Effector CD4-positive, alpha-beta T cell (primary cell): ENCODE measurements at regions not wholly inside any gene's neighbourhood (a gene's known extent, or its start where the extent isn't known, plus 50 kb on each side); places are given as distances from the start of the nearest gene placed in this dataset.
"Not testable (repeated sequence)": the region's sequence is repeated elsewhere in the genome, so short reads cannot be mapped to it uniquely, and the experiment has no call there.

Source experiments
- DNase-seq: peaks from one replicate; pipeline ENCODE4 v3.0.0-alpha.2; 2020

DNA sequence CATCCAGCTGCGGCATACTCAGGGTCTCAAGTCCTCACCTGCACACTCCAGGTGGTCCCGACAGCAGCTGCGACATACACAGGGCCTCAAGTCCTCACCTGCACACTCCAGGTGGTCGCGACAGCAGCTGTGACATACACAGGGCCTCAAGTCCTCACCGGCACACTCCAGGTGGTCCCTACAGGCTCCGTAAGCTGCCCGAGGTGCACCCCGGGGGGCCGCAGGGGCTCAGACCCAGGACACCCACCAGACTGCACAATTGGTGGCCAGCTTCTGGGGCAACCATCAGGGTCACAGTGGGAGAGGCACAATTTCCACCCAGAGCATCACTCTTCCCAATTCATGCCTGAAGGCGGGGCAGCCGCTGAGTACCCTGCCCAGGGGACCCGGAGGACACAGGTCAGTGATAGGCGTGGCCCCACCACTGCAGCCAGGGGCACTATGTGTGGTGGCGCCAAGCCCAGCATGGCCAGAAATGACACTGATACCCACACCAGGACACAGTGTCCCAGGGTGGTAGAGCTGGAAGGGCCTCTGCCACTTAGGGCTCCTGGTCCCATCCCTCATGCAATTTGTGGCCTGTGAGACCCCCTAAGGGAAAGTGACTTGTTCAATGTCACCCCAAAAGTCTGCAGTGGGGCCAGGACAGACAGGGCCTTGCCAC lies 57.5 kb upstream of the ZNF469 start:
- no peak for DNase-seq

DNA sequence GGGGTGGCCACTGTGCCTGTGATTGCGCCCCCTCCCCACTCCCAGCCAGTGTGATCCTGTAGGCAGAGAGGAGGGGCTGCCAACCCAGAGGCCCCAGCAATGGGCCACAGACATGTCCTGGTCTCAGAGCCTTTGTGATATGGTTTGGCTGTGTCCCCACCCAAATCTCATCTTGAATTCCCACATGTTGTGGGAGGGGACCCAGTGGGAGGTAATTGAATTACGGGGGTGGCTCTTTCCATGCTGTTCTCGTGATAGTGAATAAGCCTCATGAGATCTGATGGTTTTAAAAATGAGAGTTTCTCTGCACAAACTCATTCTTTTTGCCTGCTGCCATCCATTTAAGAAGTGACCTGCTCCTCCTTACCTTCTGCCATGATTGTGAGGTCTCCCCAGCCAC lies 56.8 kb upstream of the ZNF469 start:
- DNase-seq, result no peak

DNA sequence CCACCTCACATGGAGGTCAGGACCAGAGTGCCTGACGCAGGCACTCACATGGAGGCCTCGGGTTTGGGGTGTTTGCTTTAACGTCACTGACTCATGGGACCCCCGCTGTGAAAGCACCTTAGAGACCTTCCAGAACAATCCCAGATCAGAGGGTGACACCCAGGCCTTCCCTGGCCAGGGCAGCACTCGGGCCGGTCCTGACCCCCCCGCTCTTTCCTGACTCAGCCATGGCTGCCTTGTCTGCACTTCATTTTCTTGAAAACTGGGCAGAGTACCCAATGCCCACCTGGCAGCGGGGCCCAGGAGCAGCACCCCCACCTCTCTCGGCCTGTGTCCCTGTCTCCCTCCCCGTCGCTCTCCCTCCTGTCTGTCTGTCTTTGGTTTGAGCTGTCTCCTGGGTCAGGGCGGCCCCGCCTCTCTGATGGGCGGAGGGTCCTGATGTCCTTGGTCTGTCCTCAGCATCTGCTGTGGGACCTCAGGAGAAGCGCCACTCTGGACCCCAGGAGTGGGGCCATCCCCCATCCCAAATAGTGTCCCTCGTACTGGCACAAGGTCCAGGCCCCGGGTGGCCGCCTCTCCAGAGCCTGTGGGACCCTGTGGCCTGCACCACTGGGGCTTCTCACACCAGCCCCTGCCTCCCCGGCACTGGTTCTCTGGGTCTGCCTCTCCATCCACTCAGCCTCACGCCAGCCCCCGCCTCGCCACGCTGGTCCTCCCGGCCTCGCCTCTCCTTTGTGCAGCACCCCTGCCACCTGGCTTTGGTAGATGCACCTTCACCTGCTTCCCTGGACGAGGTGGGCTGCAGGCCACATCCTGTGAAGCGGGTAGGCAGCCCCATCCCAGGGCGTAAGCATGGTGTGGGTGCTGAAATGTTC lies 55.9 kb upstream of the ZNF469 start:
- DNase-seq, result no peak

DNA sequence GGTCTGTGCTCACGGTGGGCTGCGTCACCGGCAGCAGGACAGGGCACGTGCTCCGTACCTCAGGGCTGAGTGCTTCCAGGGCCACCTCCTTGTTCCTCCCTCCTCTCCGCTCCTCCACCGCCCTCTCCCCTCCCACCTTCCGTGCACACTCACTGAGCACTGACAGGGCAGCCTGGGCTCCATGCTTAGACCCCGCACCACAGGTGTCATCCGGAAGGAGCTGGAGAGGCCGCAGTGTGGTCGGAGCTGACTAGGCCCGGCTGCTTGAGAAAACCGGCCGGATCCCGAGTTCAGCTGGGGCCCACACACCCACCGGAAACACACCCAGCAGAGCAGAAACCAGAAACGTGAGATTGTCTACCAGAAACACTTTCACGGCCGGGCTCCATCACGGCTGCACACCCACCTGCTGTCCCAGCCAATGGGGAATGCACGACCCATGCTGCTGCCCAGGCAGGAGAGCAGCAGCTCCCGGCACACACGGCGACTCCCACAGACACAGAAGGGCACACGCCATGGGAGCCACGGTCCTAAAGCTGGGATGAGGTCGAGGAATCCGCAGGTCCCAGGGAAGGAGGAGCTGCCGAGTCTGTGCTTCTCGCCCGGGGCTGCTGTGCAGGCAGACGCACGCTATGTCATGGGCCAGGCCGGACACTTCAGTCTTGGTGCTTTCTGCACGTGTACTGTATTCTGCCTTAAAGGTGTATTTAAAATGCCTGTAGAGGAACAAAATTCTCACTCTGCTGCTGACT lies 55.0 kb upstream of the ZNF469 start:
- no peak for DNase-seq

DNA sequence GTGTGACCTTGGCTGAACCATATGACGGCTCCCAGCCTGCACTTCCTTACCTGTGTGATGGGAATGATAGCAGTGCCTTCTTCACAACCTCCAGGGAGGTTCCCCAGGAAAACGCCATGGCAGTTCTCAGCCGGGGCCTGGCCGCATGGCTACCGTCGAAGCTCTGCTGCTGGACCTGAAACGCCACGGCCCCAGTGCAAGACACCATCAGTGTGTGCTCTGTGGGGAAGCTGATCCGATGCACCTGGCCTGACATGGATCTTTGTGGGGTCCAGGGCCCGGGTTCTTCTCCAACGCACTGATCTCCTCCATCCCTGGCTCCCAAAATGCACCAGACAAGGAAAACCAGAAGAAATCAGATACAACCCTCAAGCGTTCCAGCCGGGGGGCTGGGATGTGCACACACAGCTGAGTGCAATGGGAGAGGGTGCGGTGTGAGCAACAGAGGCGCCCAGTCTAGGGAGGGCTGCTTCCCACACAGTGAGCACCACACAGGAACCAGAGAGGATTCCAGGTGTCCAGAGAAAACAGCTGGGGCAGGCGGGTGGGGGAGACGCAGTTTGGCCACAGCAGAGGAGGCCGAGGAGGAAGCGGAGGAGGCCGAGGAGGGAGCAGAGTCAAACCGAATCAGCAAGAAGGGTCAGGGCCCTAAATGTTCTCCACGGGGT lies 54.3 kb upstream of the ZNF469 start:
- DNase-seq, result no peak

DNA sequence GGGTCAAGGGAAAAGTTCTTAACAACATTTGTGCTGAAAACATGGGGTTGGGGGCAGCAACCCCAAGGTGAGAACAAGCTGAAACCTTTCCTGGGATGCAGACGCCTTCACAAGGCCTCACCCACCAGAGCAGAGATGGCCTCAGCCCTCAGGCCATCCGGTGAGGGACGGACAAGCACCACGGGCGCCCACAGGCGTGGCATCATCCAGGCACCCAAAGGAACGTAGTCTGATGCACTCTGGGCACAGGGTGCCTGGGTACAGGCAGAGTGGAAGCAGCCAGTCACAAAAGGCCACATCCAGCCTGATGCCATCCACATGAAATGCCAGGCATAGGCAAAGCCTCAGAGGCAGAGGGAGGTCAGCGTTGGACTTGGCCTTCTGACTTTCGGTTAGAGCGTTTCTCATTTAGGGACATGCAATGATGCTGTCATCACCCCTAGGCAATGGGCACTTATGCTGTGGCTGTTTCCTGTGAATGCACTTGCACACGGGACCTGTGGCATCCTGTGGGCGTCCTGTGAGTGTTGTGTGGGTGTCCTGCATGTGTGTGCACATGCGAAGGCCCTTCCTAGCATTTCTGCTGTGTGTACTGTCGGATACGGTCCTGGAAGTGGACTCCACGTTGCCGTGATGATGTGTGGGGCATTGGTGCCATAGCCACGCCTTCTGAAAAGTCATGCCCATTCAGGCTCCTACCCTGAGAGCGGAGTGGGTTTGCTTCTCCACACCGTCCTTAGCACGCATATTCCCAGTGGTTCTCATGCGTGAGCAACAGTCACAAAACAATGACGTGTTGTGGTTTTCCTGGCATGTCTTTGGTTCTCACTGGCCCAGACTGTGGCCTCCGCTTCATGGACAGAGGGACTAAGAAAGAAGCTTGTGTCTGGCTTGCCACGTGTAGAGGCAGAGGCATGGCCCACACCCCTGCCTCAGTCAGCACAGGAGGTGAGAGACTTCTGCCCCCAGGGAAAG lies 52.7 kb upstream of the ZNF469 start:
- DNase-seq, result no peak

DNA sequence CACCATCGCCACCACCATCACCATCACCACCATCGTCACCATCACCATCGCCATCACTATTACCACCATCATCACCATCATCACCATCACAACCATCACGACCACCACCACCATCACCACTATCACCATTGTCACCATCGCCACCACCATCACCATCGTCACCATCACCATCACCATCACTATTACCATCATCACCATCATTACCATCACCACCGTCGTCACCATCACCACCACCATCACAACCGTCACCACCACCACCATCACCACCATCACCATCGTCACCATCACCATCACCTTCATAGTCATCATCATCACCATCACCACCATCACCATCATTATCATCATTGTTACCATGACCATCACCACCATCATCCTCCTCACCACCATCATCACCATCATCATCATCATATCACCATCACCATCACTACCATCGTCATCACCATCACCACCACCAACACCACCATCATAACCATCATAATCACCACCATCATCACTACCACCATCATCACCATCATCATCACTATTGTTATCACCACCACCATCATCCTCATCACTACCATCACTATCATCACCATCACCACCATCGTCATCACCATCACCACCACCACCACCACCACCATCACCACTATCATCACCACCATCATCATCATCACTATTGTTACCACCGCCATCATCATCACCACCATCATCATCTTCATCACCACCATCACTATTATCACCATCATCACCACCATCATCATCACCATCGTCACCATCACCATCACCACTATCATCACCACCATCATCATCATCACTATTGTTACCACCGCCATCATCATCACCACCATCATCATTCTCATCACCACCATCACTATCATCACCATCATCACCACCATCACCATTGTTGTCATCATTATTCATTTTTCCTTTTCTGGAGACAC lies 51.5 kb upstream of the ZNF469 start:
- no peak for DNase-seq

DNA sequence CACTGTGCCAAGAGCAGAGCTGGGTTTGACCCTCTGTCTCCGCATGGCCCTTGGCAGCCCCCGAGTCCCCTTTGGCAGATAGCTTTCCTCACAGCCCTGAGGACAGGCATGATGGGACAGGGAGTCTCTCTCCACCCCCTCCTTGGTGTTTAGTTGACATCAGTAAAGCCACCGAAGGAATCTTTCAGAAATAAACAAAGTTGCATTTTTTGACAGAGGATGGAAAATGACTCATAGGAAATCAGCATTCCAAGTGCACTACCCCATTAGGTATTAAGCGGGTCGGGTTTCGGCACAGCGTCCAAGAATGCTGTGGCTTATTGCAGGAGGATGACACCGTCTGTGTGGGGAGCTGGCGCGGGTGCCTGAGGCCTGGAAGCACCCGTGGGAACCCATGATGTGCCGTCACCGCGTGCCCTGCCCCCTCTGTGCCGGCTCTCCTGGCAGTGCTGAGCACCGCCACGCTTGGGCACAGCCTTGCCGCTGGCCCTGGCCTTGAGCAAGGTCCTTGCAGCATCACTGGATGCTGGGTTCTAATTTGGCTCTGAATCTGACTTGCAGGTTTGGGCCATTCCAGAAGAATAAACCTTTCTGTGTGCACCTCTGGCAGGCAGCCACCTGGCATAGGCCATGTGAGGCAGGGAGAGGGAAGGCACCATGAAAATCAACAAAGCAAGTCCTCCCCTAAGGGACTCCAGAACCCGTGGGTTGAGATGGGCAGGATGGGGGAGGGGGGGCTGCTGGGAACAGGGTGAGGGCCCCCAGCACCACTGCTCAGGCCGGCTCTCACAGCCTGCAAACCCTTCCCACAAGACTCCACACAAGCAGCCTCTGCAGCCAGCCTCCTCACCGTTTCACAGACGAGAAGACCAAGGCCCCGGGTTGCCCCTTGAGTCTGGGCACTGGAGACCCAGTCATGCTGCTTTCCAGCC lies 50.5 kb upstream of the ZNF469 start:
- no peak for DNase-seq

DNA sequence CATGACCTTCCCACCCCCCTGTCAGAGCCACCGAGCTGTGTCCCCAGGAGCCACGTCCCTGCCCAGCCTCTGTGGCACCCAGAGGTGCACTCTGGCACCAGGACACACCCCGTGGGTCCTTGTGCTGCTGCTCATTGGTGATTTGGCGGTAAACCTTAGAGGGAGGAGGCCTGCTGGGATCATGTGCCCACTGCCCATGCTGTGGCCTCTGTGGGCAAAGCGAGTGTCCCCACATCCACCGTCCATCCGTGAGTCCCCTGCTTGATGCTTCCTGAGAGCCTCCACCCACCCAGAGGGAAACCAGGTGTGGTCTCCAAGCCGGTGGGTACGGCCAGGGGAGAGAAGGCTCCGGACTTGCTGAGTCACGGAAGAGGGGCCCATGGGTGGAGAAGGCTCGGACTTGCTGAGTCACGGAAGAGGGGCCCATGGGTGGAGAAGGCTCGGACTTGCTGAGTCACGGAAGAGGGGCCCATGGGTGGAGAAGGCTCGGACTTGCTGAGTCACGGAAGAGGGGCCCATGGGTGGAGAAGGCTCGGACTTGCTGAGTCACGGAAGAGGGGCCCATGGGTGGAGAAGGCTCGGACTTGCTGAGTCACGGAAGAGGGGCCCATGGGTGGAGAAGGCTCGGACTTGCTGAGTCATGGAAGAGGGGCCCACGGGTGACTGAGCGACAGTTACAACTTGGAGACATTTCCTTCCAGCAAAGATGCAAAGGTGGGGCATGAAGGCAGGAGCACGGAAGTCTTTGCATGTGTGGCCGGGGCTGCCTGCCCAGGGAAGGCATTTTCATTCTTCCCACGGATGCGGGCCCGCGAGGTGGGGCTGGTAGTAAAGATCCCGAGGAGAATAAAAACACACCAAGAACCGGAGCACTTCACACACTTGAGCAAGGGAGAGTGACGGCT lies 49.6 kb upstream of the ZNF469 start:
- not testable (repeated sequence) for DNase-seq
